ENCODE measurements at regions not wholly inside any gene's neighbourhood (a gene's known extent, or its start where the extent isn't known, plus 50 kb on each side); places are given as distances from the start of the nearest gene placed in this dataset.

- no peaks in the 10 kb centered on the region for H3K36me3 ChIP-seq
- H3K27me3 ChIP-seq = peaks cover 42% of the 10 kb centered on the region
- H3K4me3 ChIP-seq (ENCODE audit: low read depth in 1 of 2, low read length in 1 of 2) = no peak overlapping the region
- H3K4me1 ChIP-seq (ENCODE audit: control insufficient read depth in 1 of 2, insufficient read depth in 1 of 2, low read depth in 1 of 2, low read length in 1 of 2) = no peaks in the 10 kb centered on the region
- H3K9me3 ChIP-seq = no peaks in the 10 kb centered on the region
- no peak overlapping the region for H3K27ac ChIP-seq
- no peak for TF ChIP-seq CTCF (IDR thresholded peaks at IDR 0.05)
Observed at GRCh38 chr1:29823561-29823960, 587.2 kb downstream of the PTPRU start.

GRCh38 chr1:29821605-29822004, 585.3 kb downstream of the PTPRU start:
- Histone ChIP-seq H3K27me3 (peaks cover 50% of the 10 kb centered on the region), H3K36me3 (no peaks in the 10 kb centered on the region), H3K9me3 (no peaks in the 10 kb centered on the region), H3K4me1 (ENCODE audit: control insufficient read depth in 1 of 2, insufficient read depth in 1 of 2, low read depth in 1 of 2, low read length in 1 of 2) (no peaks in the 10 kb centered on the region), H3K4me3 (ENCODE audit: low read depth in 1 of 2, low read length in 1 of 2) (no peak overlapping the region), H3K27ac (no peak overlapping the region)
- TF ChIP-seq CTCF (IDR thresholded peaks at IDR 0.05) = no peak

GRCh38 chr1:29820401-29820800, 584.1 kb downstream of the PTPRU start:
- Histone ChIP-seq H3K36me3 (no peaks in the 10 kb centered on the region), H3K9me3 (no peaks in the 10 kb centered on the region), H3K4me3 (ENCODE audit: low read depth in 1 of 2, low read length in 1 of 2) (no peak overlapping the region), H3K27me3 (peaks cover 50% of the 10 kb centered on the region), H3K27ac (no peak overlapping the region), H3K4me1 (ENCODE audit: control insufficient read depth in 1 of 2, insufficient read depth in 1 of 2, low read depth in 1 of 2, low read length in 1 of 2) (no peaks in the 10 kb centered on the region)
- TF ChIP-seq CTCF (IDR thresholded peaks at IDR 0.05) = no peak

- H3K4me1 ChIP-seq (ENCODE audit: control insufficient read depth in 1 of 2, insufficient read depth in 1 of 2, low read depth in 1 of 2, low read length in 1 of 2) = no peaks in the 10 kb centered on the region
- no peak overlapping the region for H3K27ac ChIP-seq
- H3K27me3 ChIP-seq = no peaks in the 10 kb centered on the region
- TF ChIP-seq CTCF (IDR thresholded peaks at IDR 0.05) = no peak
- no peaks in the 10 kb centered on the region for H3K9me3 ChIP-seq
- H3K36me3 ChIP-seq = no peaks in the 10 kb centered on the region
- H3K4me3 ChIP-seq (ENCODE audit: low read depth in 1 of 2, low read length in 1 of 2) = no peak overlapping the region
Observed at GRCh38 chr1:29812408-29813135, 576.2 kb downstream of the PTPRU start.

GRCh38 chr1:29811727-29812407, 575.5 kb downstream of the PTPRU start:
- TF ChIP-seq CTCF (IDR thresholded peaks at IDR 0.05) = no peak
- Histone ChIP-seq H3K27me3 (no peaks in the 10 kb centered on the region), H3K36me3 (no peaks in the 10 kb centered on the region), H3K4me3 (ENCODE audit: low read depth in 1 of 2, low read length in 1 of 2) (no peak overlapping the region), H3K9me3 (no peaks in the 10 kb centered on the region), H3K27ac (no peak overlapping the region), H3K4me1 (ENCODE audit: control insufficient read depth in 1 of 2, insufficient read depth in 1 of 2, low read depth in 1 of 2, low read length in 1 of 2) (no peaks in the 10 kb centered on the region)
